ENCODE measurements at regions not wholly inside any gene's neighbourhood (a gene's known extent, or its start where the extent isn't known, plus 50 kb on each side); places are given as distances from the start of the nearest gene placed in this dataset.

DNA sequence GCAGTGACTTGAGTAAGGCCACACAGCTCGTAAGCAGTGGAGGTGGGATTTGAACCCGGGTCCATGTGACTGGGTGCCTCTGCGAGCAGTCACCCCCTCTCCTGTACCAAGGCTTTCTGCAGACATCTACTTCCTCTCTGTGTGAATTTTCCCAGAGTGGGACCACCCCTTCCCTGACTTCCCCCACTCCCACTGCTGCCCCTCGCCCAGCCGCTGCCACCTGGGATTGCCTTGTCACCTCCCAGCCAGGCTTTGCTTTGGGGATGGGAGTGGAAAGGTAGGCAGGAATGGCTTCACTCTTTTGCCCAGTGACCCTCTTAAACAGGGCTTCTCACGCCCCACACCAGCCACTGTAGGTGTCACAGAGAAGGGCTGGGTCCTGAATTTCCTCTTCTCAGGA lies 105.2 kb upstream of the SEC14L1 start:
- TF ChIP-seq EZH2 (IDR thresholded peaks at IDR 0.05) (no peak), FOXP2 (optimal IDR thresholded peaks at IDR 0.05; ENCODE audit: control extremely low read depth, extremely low read length, insufficient read depth) (no peak), POLR2AphosphoS5 (IDR thresholded peaks at IDR 0.05; ENCODE audit: borderline replicate concordance, low read depth, low read length) (no peak)
